Mesendoderm (in vitro differentiated cells): ENCODE measurements at regions not wholly inside any gene's neighbourhood (a gene's known extent, or its start where the extent isn't known, plus 50 kb on each side); places are given as distances from the start of the nearest gene placed in this dataset.
"Not testable (repeated sequence)": the region's sequence is repeated elsewhere in the genome, so short reads cannot be mapped to it uniquely, and the experiment has no call there.

Experiments used
- DNase-seq: peaks from one replicate; pipeline ENCODE4 v3.0.0; 2013
- H2AK5ac ChIP-seq: 2 replicates; pipeline ENCODE4 v1.6.1; 2013; ENCODE audit warnings: low read length, inconsistent platforms
- H2BK120ac ChIP-seq: 2 replicates; pipeline ENCODE4 v1.6.1; 2013; ENCODE audit warnings: low read depth, mild to moderate bottlenecking, low read length, moderate library complexity, mixed read lengths
- H2BK15ac ChIP-seq: replicated peaks from 2 replicates; pipeline ENCODE4 v1.6.1; 2013; ENCODE audit warnings: low read depth, mild to moderate bottlenecking, moderate library complexity
- H2BK5ac ChIP-seq: 2 replicates; pipeline ENCODE4 v1.6.1; 2013; ENCODE audit warnings: low read length, inconsistent platforms
- H3K18ac ChIP-seq: 2 replicates; pipeline ENCODE4 v1.6.1; 2013; ENCODE audit warnings: mild to moderate bottlenecking, low read length, mixed read lengths
- H3K23ac ChIP-seq: one replicate; pipeline ENCODE4 v1.6.1; 2013; ENCODE audit warnings: low read length
- H3K27ac ChIP-seq: 2 replicates; pipeline ENCODE4 v1.5.1; 2013; ENCODE audit warnings: low read depth, mild to moderate bottlenecking, inconsistent platforms, low read length, moderate library complexity
- H3K27me3 ChIP-seq: 2 replicates; pipeline ENCODE4 v1.6.1; 2013; ENCODE audit warnings: low read length, control low read depth, mild to moderate bottlenecking, inconsistent platforms; ENCODE audit not compliant: insufficient read depth, poor library complexity
- H3K36me3 ChIP-seq: 2 replicates; pipeline ENCODE4 v1.6.1; 2013; ENCODE audit warnings: low read length, inconsistent platforms; ENCODE audit not compliant: control insufficient read depth, insufficient read depth
- H3K4ac ChIP-seq: one replicate; pipeline ENCODE4 v1.6.1; 2013; ENCODE audit warnings: low read depth, mild to moderate bottlenecking, low read length, moderate library complexity
- H3K4me1 ChIP-seq: 2 replicates; pipeline ENCODE4 v1.6.1; 2013; ENCODE audit warnings: low read depth, low read length, inconsistent platforms; ENCODE audit not compliant: control insufficient read depth
- H3K4me2 ChIP-seq: 2 replicates; pipeline ENCODE4 v1.6.1; 2013; ENCODE audit warnings: low read length
- H3K4me3 ChIP-seq: 2 replicates; pipeline ENCODE4 v1.5.1; 2013; ENCODE audit warnings: mild to moderate bottlenecking, low read length
- H3K56ac ChIP-seq: one replicate; pipeline ENCODE4 v1.6.1; 2013; ENCODE audit warnings: low read length
- H3K79me1 ChIP-seq: 2 replicates; pipeline ENCODE4 v1.6.1; 2013; ENCODE audit warnings: low read length, inconsistent platforms
- H3K79me2 ChIP-seq: 2 replicates; pipeline ENCODE4 v1.6.1; 2013; ENCODE audit warnings: mild to moderate bottlenecking, low read length; ENCODE audit not compliant: control insufficient read depth, insufficient read depth
- H3K9ac ChIP-seq: 2 replicates; pipeline ENCODE4 v1.6.1; 2013; ENCODE audit warnings: low read length, inconsistent platforms
- H4K5ac ChIP-seq: one replicate; pipeline ENCODE4 v1.6.1; 2013; ENCODE audit warnings: low read length
- H4K8ac ChIP-seq: one replicate; pipeline ENCODE4 v1.6.1; 2013; ENCODE audit warnings: low read depth, mild to moderate bottlenecking, control low read depth, low read length, moderate library complexity
- WGBS: extraction: QIAGEN DNeasy Blood & Tissue Kit; methylation state at CpG from one replicate; pipeline ENCODE4 v1.1.7; 2013; ENCODE audit warnings: low lambda C conversion rate, missing lambda C conversion rate; ENCODE audit not compliant: insufficient coverage; ENCODE audit errors: extremely low coverage; 5-methylcytosine and 5-hydroxymethylcytosine counted together

DNA sequence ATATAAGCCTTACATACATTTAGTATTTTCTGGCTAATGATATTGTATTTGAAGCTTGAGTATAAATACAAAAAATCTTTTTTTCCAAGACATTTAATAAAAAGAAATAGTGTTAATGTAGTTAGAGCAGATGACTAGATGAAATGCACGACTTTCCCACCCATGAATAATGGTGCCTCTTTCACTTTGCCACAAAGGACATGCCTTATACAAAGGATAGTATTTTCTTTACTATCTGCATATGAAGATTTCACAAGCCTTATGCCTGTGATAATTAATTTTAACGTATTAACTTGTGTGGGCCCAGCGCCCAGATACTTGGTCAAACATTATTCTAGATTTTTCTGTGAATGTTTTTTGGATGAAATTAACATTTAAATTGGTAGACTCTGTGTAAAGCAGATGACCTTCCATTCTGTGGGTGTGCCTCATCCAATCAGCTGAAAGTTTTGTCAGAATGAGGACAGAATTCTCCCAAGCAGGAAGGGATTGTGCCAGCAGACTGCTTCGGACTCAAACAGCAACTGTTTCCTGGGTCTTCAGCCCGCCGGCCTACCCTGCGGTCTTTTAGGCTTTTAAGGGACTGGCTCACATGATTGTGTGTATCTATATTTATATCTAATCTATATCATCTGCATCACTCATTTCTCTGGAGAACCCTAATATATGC, 115.4 kb downstream of the USP22 start:
- Histone ChIP-seq H3K4ac (no peak overlapping the region), H3K79me2 (no peaks in the 10 kb centered on the region), H3K4me1 (no peaks in the 10 kb centered on the region), H3K4me2 (no peak overlapping the region), H3K79me1 (no peaks in the 10 kb centered on the region), H3K27me3 (no peaks in the 10 kb centered on the region), H3K23ac (no peak overlapping the region), H3K4me3 (no peak overlapping the region), H3K27ac (no peak overlapping the region), H2BK5ac (no peak overlapping the region), H4K5ac (no peak overlapping the region), H2AK5ac (no peak overlapping the region), H2BK120ac (no peak overlapping the region), H4K8ac (no peak overlapping the region), H3K36me3 (no peaks in the 10 kb centered on the region), H3K56ac (no peak overlapping the region), H3K9ac (no peak overlapping the region), H3K18ac (no peak overlapping the region), H2BK15ac (no peak overlapping the region)
- DNase-seq = no peak
- WGBS = no CpG with 5 or more reads among the region's 7 CpGs

DNA sequence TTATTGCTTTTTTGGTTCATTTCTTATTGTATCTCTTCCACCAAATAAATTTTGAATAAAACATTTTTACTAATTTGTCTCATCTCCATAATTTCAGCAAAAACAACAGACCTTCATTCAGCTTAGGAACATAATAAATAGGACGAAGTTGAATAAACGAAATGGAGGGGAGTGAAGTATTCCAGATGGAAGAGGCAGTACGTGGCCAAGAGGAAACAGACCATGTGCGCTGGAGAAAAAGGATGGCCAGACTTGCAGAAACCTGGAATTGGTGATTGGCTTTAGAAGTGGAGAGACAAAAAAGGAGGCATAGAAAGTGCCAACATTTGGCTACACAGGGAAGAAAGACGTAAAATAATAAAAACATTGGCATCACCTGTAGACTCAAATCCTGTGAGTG, 113.5 kb downstream of the USP22 start:
- Histone ChIP-seq H2BK120ac (no peak overlapping the region), H3K4ac (no peak overlapping the region), H2BK5ac (no peak overlapping the region), H2BK15ac (no peak overlapping the region), H3K27ac (no peak overlapping the region), H3K18ac (no peak overlapping the region), H3K36me3 (no peaks in the 10 kb centered on the region), H4K8ac (no peak overlapping the region), H3K4me3 (no peak overlapping the region), H3K79me2 (no peaks in the 10 kb centered on the region), H3K27me3 (no peaks in the 10 kb centered on the region), H3K56ac (no peak overlapping the region), H4K5ac (no peak overlapping the region), H3K4me2 (no peak overlapping the region), H3K79me1 (no peaks in the 10 kb centered on the region), H2AK5ac (no peak overlapping the region), H3K23ac (no peak overlapping the region), H3K9ac (no peak overlapping the region), H3K4me1 (no peaks in the 10 kb centered on the region)
- no CpG with 5 or more reads among the region's 5 CpGs for WGBS
- no peak for DNase-seq

DNA sequence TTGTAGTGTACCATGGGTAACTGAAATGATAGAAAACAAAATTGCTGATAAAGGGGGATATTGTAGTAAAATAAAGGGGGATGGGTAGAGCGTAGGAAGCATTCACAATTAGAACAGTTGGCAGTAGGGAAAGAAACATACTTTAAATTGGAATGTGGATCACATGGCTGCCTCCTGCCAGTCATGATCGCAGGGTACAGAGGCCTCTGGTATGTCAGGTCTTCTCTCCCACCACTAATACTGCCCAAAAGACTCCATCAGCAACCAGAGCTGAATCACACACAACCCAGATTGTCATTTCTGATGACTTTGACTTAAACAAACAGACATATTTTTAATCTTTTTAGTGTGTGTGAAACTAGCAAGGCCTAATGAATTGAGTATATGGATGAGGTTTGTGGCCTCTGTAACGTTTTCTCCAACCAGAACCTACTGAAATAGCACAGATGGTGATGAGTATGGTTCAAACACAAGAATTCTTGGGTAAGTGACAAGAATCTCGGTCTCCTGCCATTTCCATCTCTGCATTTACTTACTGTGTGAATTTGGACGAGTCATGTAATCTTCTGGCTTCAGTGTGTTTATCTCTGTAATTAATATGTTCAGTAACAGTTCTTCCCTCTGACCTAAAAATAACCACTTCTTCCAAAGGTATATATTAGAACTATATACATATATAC, 112.6 kb downstream of the USP22 start:
- Histone ChIP-seq H3K36me3 (no peaks in the 10 kb centered on the region), H3K79me1 (no peaks in the 10 kb centered on the region), H3K23ac (no peak overlapping the region), H4K5ac (no peak overlapping the region), H3K4ac (no peak overlapping the region), H2BK120ac (no peak overlapping the region), H3K18ac (no peak overlapping the region), H3K9ac (no peak overlapping the region), H3K56ac (no peak overlapping the region), H3K4me1 (no peaks in the 10 kb centered on the region), H2AK5ac (no peak overlapping the region), H4K8ac (no peak overlapping the region), H3K4me2 (no peak overlapping the region), H2BK15ac (no peak overlapping the region), H3K4me3 (no peak overlapping the region), H3K27me3 (no peaks in the 10 kb centered on the region), H3K27ac (no peak overlapping the region), H3K79me2 (no peaks in the 10 kb centered on the region), H2BK5ac (no peak overlapping the region)
- DNase-seq = no peak
- 100% methylated on average over 1 of the region's 5 CpGs for WGBS

DNA sequence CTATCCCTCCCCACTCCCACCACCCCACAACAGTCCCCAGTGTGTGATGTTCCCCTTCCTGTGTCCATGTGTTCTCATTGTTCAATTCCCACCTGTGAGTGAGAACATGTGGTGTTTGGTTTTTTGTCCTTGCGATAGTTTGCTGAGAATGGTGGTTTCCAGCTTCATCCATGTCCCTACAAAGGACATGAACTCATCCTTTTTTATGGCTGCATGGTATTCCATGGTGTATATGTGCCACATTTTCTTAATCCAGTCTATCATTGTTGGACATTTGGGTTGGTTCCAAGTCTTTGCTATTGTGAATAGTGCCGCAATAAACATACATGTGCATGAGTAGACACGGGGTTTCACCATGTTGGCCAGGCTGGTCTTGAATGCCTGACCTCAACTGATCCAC, 109.8 kb downstream of the USP22 start:
- not testable (repeated sequence) for H3K27me3 ChIP-seq, H3K4ac ChIP-seq, H3K4me1 ChIP-seq, H2AK5ac ChIP-seq, H3K4me3 ChIP-seq, H2BK120ac ChIP-seq, H3K23ac ChIP-seq, H2BK5ac ChIP-seq, DNase-seq, H4K5ac ChIP-seq, H2BK15ac ChIP-seq, H3K36me3 ChIP-seq, H3K9ac ChIP-seq, H3K79me1 ChIP-seq, H3K79me2 ChIP-seq, H3K18ac ChIP-seq, H4K8ac ChIP-seq, H3K4me2 ChIP-seq, H3K27ac ChIP-seq, H3K56ac ChIP-seq
- WGBS = no CpG with 5 or more reads among the region's 3 CpGs

DNA sequence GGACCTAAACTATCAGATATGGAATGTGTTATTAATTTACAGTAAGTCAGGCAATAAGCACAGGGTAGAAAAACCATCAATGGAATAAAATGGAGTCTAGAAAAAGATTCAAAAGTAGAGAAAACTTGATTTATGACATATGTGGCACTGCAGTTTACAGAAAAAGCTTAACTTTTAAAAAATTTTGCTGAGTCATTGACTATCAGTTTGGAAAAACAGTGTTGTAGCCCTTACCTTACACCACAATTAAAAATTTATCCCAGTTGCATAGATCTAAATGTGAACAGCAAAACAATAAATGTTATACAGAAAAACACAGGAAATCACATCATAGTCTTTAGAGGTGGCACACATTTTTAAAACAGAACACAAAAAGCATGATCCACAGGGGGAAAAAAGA, 108.5 kb downstream of the USP22 start:
- Histone ChIP-seq H3K4me1 (no peaks in the 10 kb centered on the region), H2BK15ac (no peak overlapping the region), H3K79me2 (no peaks in the 10 kb centered on the region), H4K5ac (no peak overlapping the region), H3K9ac (no peak overlapping the region), H3K4me3 (no peak overlapping the region), H3K79me1 (no peaks in the 10 kb centered on the region), H3K23ac (no peak overlapping the region), H3K27ac (no peak overlapping the region), H3K36me3 (no peaks in the 10 kb centered on the region), H4K8ac (no peak overlapping the region), H2AK5ac (no peak overlapping the region), H3K4me2 (no peak overlapping the region), H2BK5ac (no peak overlapping the region), H3K27me3 (no peaks in the 10 kb centered on the region), H3K56ac (no peak overlapping the region), H3K4ac (no peak overlapping the region), H3K18ac (no peak overlapping the region), H2BK120ac (no peak overlapping the region)
- no peak for DNase-seq

DNA sequence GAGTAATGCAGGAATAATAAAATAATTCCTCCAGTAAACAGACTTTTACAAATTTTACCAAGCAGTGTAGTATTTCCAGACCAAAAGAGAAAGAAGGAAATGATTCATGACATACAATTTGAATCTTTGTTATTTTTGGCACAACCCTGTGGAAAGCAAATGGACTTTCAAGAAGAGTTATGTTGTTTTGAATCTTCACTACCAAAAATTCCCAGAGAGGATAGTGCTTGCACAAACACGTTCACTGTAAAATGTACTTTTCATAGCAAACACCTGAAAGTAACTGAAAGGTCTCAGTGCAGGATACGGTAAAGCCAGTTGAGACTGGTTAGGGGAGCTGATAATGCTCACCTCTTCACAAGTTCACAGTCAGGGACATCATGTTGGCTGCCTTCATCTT, 107.1 kb downstream of the USP22 start:
- Histone ChIP-seq H3K27me3 (no peaks in the 10 kb centered on the region), H3K79me2 (no peaks in the 10 kb centered on the region), H2BK5ac (no peak overlapping the region), H2BK15ac (no peak overlapping the region), H3K9ac (no peak overlapping the region), H3K4me3 (no peak overlapping the region), H3K36me3 (no peaks in the 10 kb centered on the region), H2BK120ac (no peak overlapping the region), H4K5ac (no peak overlapping the region), H3K4ac (no peak overlapping the region), H3K79me1 (no peaks in the 10 kb centered on the region), H3K18ac (no peak overlapping the region), H3K56ac (no peak overlapping the region), H3K23ac (no peak overlapping the region), H3K27ac (no peak overlapping the region), H2AK5ac (no peak overlapping the region), H3K4me1 (no peaks in the 10 kb centered on the region), H3K4me2 (no peak overlapping the region), H4K8ac (no peak overlapping the region)
- no CpG with 5 or more reads among the region's 2 CpGs for WGBS
- DNase-seq = no peak
